ENCODE measurements at regions not wholly inside any gene's neighbourhood (a gene's known extent, or its start where the extent isn't known, plus 50 kb on each side); places are given as distances from the start of the nearest gene placed in this dataset.

GRCh38 chr1:56374026-56374974 is 205.1 kb downstream of the PLPP3 start:
- ChIA-PET POLR2A (no interaction called here), CTCF (ENCODE audit: low intra/inter-chr PET ratio, low total read pairs) (no interaction called here)
- DNase-seq (ENCODE audit: low spot score) (no peak), ATAC-seq (no peak), FAIRE-seq (no peak)
- BruUV-seq (replicated peaks): no TSS peak
- in situ Hi-C loops (cut with HindIII; ENCODE audit: extremely low pct_ligation_motif_present, low pct_unique_long_range_greater_than_20kb) (no loop called here), intact Hi-C loops (cut with micrococcal nuclease; ENCODE audit: unreplicated experiment) (no loop called here)
- TF ChIP-seq KAT2B (IDR thresholded peaks at IDR 0.05; ENCODE audit: borderline replicate concordance, low read depth, low read length) (no peak), ZSCAN9 (CRISPR knock-in tag; IDR thresholded peaks at IDR 0.05; ENCODE audit: borderline replicate concordance) (no peak), ZNF770 (CRISPR knock-in tag; IDR thresholded peaks at IDR 0.05) (no peak), SOX6 (IDR thresholded peaks at IDR 0.05) (no peak), SOX6 (CRISPR knock-in tag; IDR thresholded peaks at IDR 0.05) (no peak), ZNF546 (CRISPR knock-in tag; conservative IDR thresholded peaks at IDR 0.05) (no peak), ZNF296 (CRISPR knock-in tag; conservative IDR thresholded peaks at IDR 0.05) (no peak), ATRX (CRISPR knock-in tag; IDR thresholded peaks at IDR 0.05; ENCODE audit: borderline replicate concordance) (no peak), HMG20B (CRISPR knock-in tag; conservative IDR thresholded peaks at IDR 0.05) (no peak)
- TF ChIP-seq, protein P1, sequence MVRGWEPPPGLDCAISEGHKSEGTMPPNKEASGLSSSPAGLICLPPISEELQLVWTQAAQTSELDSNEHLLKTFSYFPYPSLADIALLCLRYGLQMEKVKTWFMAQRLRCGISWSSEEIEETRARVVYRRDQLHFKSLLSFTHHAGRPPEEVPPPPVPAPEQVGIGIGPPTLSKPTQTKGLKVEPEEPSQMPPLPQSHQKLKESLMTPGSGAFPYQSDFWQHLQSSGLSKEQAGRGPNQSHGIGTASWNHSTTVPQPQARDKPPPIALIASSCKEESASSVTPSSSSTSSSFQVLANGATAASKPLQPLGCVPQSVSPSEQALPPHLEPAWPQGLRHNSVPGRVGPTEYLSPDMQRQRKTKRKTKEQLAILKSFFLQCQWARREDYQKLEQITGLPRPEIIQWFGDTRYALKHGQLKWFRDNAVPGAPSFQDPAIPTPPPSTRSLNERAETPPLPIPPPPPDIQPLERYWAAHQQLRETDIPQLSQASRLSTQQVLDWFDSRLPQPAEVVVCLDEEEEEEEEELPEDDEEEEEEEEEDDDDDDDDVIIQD (CRISPR knock-in tag; IDR thresholded peaks at IDR 0.05; ENCODE audit: low read depth): no peak
- H3K4me2 ChIP-seq (ENCODE audit: low read depth, low read length): no peak overlapping the region
- H4K20me1 ChIP-seq (ENCODE audit: insufficient read depth, low read length): no peaks in the 10 kb centered on the region
- H2AFZ ChIP-seq (ENCODE audit: low read length): no peak overlapping the region
- no peaks in the 10 kb centered on the region for H3K9me3 ChIP-seq (ENCODE audit: low read length)
- no peak overlapping the region for H3K27ac ChIP-seq (ENCODE audit: extremely low read length, insufficient read depth, low read length)
- no peaks in the 10 kb centered on the region for H3K27me3 ChIP-seq (ENCODE audit: control insufficient read depth in 1 of 2, insufficient read depth in 2 of 2, low read length in 2 of 2)
- H3K36me3 ChIP-seq (replicated peaks in 1 of 2; ENCODE audit: control insufficient read depth in 1 of 2, insufficient read depth in 2 of 2, low read length in 2 of 2): no peaks in the 10 kb centered on the region
- no peak overlapping the region for H3K4me3 ChIP-seq (replicated peaks in 1 of 3; ENCODE audit: insufficient read depth in 1 of 3, low read depth in 2 of 3, low read length in 3 of 3)
- H3K4me1 ChIP-seq (ENCODE audit: insufficient read depth, low read length): peaks cover 29% of the 10 kb centered on the region
- no peaks in the 10 kb centered on the region for H3K79me2 ChIP-seq (ENCODE audit: insufficient read depth, low read length)
- 77% methylated on average over 10 of the region's 14 CpGs for WGBS (ENCODE audit: low lambda C conversion rate)
- H3K9ac ChIP-seq (ENCODE audit: insufficient read depth, low read depth, low read length): no peak overlapping the region
